B cell (primary cell): ENCODE measurements at regions not wholly inside any gene's neighbourhood (a gene's known extent, or its start where the extent isn't known, plus 50 kb on each side); places are given as distances from the start of the nearest gene placed in this dataset.

Source experiments
- EZH2 ChIP-seq: IDR thresholded peaks from 2 replicates; pipeline ENCODE4 v1.6.1; 2012; ENCODE audit warnings: borderline replicate concordance, low read depth, mild to moderate bottlenecking, moderate library complexity, low read length; ENCODE audit not compliant: insufficient read depth, poor library complexity, severe bottlenecking
- TF ChIP-seq, protein P1 (sequence below): fragments of 200-600 bp; IDR thresholded peaks from one replicate; pipeline ENCODE4 v1.8.0; 2022; ENCODE audit warnings: antibody characterized with exemption, mild to moderate bottlenecking

DNA sequence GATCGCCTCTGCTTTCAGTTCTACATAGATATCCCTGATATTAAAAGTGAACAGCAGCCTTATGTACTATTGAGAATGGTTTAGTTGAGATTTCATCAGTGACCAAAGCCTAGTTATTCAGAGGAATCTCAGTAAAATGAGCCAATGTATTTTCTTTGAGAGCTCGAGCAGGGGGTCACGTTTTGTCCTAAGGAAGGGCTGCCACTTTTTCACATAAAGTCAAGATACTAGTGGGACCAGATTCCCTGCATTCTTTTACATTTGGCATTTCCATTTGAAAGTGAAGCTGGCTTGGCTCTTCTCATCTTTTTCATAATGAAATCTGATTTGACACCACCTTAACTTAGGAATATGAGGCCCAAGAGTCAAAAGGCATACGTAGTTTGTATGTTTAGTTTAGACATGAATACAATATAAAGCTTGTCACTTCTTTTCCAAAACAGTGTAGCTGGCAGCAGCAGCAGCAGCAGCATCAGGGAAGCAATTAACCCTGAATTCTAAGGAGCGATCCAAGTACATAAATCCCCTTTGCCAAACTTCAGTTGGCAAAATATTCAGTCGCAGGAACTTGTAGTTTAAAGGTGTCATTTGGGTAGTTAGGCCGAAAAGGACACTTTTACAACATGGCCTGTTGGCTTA, 1752.2 kb upstream of the PCDH20 start:
- TF ChIP-seq, protein P1, sequence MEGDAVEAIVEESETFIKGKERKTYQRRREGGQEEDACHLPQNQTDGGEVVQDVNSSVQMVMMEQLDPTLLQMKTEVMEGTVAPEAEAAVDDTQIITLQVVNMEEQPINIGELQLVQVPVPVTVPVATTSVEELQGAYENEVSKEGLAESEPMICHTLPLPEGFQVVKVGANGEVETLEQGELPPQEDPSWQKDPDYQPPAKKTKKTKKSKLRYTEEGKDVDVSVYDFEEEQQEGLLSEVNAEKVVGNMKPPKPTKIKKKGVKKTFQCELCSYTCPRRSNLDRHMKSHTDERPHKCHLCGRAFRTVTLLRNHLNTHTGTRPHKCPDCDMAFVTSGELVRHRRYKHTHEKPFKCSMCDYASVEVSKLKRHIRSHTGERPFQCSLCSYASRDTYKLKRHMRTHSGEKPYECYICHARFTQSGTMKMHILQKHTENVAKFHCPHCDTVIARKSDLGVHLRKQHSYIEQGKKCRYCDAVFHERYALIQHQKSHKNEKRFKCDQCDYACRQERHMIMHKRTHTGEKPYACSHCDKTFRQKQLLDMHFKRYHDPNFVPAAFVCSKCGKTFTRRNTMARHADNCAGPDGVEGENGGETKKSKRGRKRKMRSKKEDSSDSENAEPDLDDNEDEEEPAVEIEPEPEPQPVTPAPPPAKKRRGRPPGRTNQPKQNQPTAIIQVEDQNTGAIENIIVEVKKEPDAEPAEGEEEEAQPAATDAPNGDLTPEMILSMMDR, result no peak
- no peak for TF ChIP-seq EZH2
